SU-DHL-6 (cell line): ENCODE measurements at regions not wholly inside any gene's neighbourhood (a gene's known extent, or its start where the extent isn't known, plus 50 kb on each side); places are given as distances from the start of the nearest gene placed in this dataset.

Source experiments
- EZH2phosphoT487 ChIP-seq: fragments of 200-600 bp; sonication (generic), shearing (Covaris generic); conservative IDR thresholded peaks from 2 replicates; pipeline ENCODE4 v1.6.1; 2018; ENCODE audit warnings: mild to moderate bottlenecking, antibody characterized with exemption, low read length, moderate library complexity, mixed read lengths
- TF ChIP-seq, protein P1 (sequence below): fragments of 200-600 bp; sonication (generic); IDR thresholded peaks from one replicate; pipeline ENCODE4 v1.5.1; 2017; ENCODE audit warnings: antibody characterized with exemption, mild to moderate bottlenecking, low read length, moderate library complexity; ENCODE audit not compliant: insufficient read depth, poor library complexity, severe bottlenecking

DNA sequence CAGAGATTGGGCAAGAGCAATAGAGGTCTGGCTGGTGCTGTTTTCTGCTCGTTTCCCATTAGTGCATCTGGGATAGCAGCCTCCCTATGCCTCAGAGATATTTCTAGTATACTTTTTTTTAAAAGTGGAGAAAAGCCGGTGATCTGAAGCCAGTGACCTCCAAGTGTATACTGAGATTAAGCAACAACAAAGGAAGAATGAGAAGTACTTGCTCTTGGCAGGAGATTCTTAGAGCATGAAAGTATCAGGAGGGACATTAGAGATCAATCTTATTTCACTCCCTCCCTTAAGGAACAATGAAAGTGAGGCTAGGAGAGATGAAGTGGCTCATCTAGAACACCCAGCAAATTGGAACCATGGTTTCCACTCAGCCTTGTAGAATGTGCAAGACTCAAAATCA lies 423.3 kb downstream of the SOX2 start:
- TF ChIP-seq, protein P1, sequence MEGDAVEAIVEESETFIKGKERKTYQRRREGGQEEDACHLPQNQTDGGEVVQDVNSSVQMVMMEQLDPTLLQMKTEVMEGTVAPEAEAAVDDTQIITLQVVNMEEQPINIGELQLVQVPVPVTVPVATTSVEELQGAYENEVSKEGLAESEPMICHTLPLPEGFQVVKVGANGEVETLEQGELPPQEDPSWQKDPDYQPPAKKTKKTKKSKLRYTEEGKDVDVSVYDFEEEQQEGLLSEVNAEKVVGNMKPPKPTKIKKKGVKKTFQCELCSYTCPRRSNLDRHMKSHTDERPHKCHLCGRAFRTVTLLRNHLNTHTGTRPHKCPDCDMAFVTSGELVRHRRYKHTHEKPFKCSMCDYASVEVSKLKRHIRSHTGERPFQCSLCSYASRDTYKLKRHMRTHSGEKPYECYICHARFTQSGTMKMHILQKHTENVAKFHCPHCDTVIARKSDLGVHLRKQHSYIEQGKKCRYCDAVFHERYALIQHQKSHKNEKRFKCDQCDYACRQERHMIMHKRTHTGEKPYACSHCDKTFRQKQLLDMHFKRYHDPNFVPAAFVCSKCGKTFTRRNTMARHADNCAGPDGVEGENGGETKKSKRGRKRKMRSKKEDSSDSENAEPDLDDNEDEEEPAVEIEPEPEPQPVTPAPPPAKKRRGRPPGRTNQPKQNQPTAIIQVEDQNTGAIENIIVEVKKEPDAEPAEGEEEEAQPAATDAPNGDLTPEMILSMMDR: no peak
- TF ChIP-seq EZH2phosphoT487: no peak
